GM18508 (cell line): ENCODE measurements at regions not wholly inside any gene's neighbourhood (a gene's known extent, or its start where the extent isn't known, plus 50 kb on each side); places are given as distances from the start of the nearest gene placed in this dataset.

Source experiments
- ATAC-seq: cut with Tn5 transposase; IDR thresholded peaks from one replicate; pipeline ENCODE4 v1.9.1; 2021; ENCODE audit warnings: moderate number of reproducible peaks; ENCODE audit not compliant: insufficient read depth, unreplicated experiment

GRCh38 chr13:32960626-32961025 lies 55.6 kb upstream of the KL start:
- ATAC-seq = no peak

- no peak for ATAC-seq
Measured at GRCh38 chr13:32961724-32962123, 54.5 kb upstream of the KL start.

- ATAC-seq = no peak
Measured at GRCh38 chr13:32962342-32962741, 53.9 kb upstream of the KL start.

- no peak for ATAC-seq
Measured at GRCh38 chr13:32964987-32965386, 51.2 kb upstream of the KL start.
